ENCODE measurements at regions not wholly inside any gene's neighbourhood (a gene's known extent, or its start where the extent isn't known, plus 50 kb on each side); places are given as distances from the start of the nearest gene placed in this dataset.

GRCh38 chr20:56060486-56060885 lies 55.2 kb upstream of the CBLN4 start:
- no peak for DNase-seq

DNA sequence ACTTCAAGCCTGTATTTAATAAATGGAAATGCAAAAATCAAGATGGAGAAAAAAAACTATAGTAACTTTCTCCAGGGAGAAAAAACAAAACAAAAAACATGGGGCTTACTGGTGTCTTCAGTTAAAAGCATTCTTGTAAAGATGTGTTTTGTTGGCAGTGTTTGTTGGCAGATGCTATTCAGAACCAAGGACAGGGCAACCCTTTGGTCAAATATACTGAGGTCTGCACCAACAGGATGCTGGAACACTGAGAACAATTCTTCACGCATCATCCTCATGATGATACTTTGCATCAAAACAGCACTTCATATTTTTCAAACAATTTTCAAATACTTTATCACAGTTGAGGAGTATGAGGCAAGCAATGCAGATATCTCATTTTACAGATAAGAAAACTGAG lies 63.7 kb upstream of the CBLN4 start:
- DNase-seq, result no peak

DNA sequence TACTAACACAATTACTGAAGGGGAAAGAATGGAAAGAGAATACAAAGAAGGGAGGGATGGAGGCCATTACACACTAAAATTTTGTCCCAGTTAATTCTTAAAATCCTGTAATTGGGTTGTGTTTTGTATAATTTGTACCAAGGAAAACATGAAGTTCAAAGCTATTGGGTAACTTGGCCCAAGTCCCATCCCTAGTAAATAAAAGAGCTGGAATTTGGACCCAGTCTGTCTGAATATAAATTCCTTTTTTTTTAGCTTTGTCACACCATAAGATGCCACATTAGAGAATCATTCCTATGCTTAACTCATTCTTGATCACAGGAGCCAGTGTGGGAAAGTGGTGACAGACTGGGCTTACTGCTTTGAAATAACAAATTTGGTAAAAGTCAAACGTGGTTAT lies 66.8 kb upstream of the CBLN4 start:
- DNase-seq, result no peak

- no peak for DNase-seq
Observed at GRCh38 chr20:56088375-56088774, 83.1 kb upstream of the CBLN4 start.

GRCh38 chr20:56091628-56092234 lies 86.4 kb upstream of the CBLN4 start:
- no peak for DNase-seq

GRCh38 chr20:56094228-56094627 lies 88.9 kb upstream of the CBLN4 start:
- no peak for DNase-seq

GRCh38 chr20:56098981-56099500 lies 93.7 kb upstream of the CBLN4 start:
- DNase-seq, result no peak

GRCh38 chr20:56111961-56112730 lies 106.8 kb upstream of the CBLN4 start:
- no peak for DNase-seq

GRCh38 chr20:56117350-56117749 lies 112.0 kb upstream of the CBLN4 start:
- no peak for DNase-seq

DNA sequence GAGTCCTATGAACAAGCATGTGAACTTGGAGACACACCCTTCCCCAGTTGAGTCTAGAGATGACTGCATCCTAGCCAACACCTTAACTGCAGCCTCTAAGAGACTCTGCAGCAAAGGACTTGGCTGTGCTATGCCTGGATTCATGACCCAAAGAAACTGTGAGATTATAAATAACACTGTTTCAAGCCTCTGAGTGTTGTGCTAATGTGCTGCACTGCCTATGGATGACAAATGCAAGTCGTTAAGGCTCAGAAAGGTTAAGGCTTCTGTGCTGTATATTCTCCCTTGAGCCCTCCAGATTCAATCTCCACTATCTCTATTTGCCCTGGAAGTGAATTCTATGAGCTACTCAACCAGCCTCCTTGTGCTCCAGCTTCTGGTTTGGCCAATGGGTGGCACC lies 116.5 kb upstream of the CBLN4 start:
- DNase-seq, result no peak

DNA sequence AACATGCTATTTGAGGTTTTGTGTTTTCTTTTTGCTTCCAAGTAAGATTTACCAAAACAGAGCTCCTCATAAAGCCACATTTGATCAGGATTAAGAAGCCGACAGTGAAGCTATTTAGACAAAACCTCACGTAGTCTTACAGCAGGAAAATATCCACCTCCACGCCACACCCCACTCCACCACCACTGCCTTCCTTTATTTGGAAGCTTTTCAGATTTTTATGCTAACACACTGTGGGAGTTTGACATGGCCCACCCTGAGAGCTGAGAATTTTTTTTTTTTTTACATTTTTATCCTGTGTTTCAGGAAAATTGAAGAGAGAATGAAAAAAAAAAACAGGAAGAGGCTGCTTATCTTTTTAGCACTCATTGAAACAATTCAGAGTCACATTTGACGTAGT lies 104.8 kb upstream of the MC3R start:
- no peak for DNase-seq

DNA sequence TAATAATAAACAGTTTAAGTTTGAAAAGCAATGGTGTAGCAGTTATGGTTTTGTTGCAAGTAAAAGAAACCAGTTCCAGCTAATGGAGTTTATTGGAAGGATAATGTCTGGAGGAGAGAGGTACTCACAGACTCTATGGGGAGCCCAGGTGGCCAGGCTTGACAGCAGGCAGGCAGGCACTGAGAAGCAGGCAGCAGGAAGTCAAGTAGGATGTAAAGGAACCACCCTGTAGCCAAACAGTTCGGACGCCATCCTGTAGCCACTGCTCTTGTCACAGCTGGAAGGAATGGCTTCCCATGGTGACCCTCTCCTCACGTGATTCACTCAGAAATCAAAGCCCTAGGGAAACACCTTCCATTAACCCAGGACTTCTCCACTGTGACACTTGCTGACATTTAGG lies 96.7 kb upstream of the MC3R start:
- DNase-seq, result no peak

DNA sequence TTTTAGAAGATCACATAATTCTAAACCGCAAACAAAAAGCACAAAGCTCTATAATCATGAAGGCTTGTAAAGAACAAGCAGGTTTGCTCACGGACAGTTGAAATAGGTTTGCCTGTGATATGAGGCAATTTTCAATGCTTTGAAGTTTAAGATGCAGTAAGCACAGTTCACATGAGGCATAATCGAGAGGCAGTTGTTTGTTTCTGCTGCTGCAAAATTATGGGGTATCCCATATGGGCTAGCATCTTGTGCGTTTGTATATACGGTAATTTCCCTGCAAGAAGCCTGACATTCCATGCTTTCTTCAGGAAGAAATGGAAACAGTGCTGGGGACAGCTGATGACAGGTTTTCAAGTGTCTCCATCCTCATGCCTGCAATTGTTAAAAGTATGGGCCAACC lies 94.6 kb upstream of the MC3R start:
- no peak for DNase-seq

- no peak for DNase-seq
Observed at GRCh38 chr20:56155625-56156024, 92.9 kb upstream of the MC3R start.

GRCh38 chr20:56157530-56158203 lies 90.9 kb upstream of the MC3R start:
- no peak for DNase-seq

DNA sequence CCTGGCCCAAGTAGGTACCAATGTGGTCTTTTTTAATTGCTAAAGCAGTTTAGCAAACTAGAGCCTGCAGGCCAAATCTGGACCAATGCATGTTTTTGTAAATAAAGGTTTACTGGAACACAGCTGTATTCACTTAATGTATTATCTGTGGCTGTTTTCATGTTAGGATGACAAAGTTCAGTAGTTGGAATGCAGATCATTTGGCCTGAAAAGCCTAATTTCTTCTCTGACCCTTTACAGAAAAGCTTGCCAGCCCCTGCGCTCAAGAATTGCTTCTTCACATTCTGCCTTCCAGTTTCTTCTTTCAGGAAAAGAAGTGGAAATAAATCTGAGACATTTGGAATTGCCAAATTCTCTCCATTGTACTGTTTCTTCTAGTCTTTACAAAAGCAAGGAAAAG lies 90.0 kb upstream of the MC3R start:
- no peak for DNase-seq

GRCh38 chr20:56160956-56161355 lies 87.6 kb upstream of the MC3R start:
- no peak for DNase-seq

DNA sequence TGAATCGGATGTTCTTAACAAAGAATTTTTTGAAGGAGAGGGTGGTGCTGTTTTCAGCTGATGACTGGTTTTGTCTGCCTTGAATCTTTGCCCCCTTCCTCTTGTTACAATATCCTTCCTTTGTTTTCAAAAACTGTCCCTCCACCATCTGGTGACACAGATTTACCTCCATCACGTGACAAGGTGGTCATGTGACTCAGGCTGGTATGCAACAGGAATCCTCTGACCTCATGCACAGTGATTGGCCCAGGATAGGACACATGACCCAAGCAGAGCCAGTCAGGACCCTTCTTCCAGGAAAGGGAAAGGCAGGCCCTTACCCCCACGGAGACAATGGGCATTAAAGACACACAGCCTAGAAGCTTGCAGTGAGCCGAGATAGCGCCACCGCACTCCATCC lies 84.7 kb upstream of the MC3R start:
- DNase-seq, result no peak

- DNase-seq, result no peak
Observed at GRCh38 chr20:56166781-56167465, 81.6 kb upstream of the MC3R start.

GRCh38 chr20:56171087-56172012 lies 77.2 kb upstream of the MC3R start:
- no peak for DNase-seq

DNA sequence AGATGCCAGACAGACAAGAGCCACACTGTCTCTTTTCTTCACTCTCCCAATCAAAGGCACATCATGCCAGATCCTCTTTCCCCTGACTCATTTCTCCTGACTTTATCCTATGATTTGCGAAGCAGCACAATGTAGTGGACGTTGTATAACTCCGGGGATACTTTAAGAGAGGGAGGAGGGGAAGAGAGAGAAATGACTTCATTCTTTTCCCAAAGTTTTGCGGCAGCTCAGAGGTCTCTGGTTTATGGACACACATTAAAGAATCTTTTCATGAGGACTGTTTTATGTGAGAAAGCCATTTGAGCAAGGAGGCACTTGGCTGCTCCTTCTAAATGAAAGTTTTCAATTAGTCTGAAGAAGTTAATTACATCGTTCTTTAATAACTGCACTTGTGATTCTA lies 75.1 kb upstream of the MC3R start:
- DNase-seq, result no peak

- DNase-seq, result no peak
Observed at GRCh38 chr20:56174416-56174815, 74.1 kb upstream of the MC3R start.

Measured in left hindlimb (tissue), 1 donor.